C4-2B (cell line): ENCODE measurements at regions not wholly inside any gene's neighbourhood (a gene's known extent, or its start where the extent isn't known, plus 50 kb on each side); places are given as distances from the start of the nearest gene placed in this dataset.
"Not testable (repeated sequence)": the region's sequence is repeated elsewhere in the genome, so short reads cannot be mapped to it uniquely, and the experiment has no call there.

Source experiments
- H3K27ac ChIP-seq: fragments of 450-650 bp; 2 replicates; pipeline ENCODE4 v1.5.1; 2017
- ZFX ChIP-seq: fragments of 450-650 bp; IDR thresholded peaks from 2 replicates; pipeline ENCODE4 v1.6.1; 2017
- TF ChIP-seq, protein P1 (sequence below): fragments of 450-650 bp; conservative IDR thresholded peaks from 2 replicates; pipeline ENCODE4 v1.5.1; 2017; ENCODE audit warnings: mild to moderate bottlenecking

DNA sequence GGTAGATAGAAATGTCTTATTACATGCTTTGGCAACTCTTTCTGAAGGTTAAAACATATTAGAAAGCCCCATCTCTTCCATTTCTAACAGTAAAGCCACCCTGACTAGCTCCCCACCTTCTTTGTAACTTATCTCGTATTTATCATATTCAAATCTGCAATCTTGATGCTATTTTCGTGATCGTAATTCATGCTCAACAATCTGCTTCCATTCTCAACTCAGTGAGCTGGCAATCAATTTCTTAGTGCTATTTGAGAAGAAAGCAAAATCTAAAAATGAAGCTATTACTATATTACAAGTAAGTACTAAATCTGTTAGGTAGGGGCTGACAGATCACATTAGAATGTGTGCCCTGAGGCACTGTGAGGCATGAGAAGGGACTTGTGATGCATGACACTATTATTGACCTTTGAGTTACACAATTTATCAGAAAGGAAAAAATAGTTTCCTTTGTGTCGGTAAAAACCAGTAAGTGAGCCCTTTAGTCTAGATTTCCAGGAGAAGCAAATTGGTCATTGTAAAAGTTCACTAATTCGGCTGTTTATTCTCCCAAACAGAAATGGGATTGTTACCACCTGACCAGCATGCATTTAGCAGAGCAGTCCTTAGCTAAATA lies 379.7 kb upstream of the CNTN6 start:
- H3K27ac ChIP-seq: no peak overlapping the region
- TF ChIP-seq ZFX: no peak
- TF ChIP-seq, protein P1, sequence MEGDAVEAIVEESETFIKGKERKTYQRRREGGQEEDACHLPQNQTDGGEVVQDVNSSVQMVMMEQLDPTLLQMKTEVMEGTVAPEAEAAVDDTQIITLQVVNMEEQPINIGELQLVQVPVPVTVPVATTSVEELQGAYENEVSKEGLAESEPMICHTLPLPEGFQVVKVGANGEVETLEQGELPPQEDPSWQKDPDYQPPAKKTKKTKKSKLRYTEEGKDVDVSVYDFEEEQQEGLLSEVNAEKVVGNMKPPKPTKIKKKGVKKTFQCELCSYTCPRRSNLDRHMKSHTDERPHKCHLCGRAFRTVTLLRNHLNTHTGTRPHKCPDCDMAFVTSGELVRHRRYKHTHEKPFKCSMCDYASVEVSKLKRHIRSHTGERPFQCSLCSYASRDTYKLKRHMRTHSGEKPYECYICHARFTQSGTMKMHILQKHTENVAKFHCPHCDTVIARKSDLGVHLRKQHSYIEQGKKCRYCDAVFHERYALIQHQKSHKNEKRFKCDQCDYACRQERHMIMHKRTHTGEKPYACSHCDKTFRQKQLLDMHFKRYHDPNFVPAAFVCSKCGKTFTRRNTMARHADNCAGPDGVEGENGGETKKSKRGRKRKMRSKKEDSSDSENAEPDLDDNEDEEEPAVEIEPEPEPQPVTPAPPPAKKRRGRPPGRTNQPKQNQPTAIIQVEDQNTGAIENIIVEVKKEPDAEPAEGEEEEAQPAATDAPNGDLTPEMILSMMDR: no peak

DNA sequence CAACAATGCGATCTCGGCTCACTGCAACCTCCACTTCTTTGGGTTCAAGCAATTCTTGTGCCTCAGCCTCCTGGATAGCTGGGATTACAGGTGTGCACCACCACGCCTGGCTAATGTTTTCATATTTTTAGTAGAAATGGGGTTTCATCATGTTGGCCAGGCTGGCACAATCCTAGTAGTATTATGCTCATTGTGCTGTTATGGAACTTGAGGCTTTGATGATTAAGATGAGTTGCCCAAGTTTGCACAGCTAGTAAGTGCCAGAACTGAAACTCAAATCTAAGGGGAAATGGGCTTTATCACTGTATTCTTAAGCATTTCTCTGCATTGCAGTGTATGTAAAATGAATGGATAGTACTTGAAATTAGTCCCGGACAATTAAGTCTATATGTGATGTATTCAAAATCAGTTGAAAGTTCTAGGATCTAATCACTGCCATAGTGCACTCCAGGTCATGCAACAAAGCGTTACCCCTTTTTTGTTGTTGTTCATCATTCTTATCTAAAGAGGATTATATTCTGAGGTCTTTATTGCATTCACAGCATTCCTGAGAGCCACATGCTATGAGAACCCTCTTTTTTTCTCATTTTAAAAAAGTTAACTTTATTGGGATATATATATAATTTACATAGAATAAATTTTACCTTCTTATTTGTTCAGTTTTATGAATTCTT lies 378.7 kb upstream of the CNTN6 start:
- H3K27ac ChIP-seq: no peak overlapping the region
- TF ChIP-seq, protein P1: no peak
- no peak for TF ChIP-seq ZFX

DNA sequence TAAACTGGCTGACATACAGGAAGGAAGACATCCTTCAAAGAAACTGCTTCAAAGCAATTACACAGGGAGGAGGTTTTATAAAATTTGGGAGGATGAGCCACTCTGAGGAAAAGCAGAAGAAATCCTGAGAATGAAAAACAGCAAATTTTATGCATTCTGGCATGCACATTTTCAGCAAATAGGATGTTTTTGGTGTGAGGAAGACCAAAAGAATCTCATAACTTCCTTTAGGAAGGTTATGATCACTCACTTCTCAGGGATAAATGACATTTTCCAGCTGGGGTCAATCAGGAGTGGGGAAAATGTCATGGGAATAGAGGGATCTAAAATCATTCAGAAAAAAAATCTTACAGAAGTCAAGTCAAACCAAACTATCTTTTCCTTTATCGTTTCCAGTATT lies 371.7 kb upstream of the CNTN6 start:
- TF ChIP-seq, protein P1: no peak
- TF ChIP-seq ZFX: no peak

DNA sequence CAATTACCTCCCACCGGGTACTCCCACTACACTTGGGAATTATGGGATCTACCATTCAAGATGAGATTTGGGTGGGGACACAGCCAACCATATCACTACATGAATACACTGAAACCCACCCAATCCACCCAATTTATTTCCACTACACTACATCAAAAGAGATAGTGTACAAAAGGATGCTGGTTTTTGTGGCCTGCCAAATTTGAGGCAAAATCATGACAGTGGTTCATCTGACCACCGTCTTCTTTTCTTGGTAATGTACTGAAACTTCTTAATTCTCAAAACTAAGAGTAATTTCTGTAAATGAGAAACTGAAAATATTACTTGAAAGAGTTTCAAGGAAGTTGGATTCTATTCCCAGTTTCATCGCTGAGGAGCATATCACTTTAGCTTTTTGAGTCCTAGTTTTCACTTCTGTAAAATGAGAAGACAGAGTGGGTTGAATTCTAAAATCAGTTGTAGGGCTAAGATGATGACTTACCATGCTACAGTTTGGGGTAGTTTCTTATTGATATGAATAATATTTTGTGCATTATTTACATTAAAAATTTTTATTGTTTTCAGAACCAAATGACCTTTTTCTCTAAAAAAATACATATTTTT lies 360.4 kb upstream of the CNTN6 start:
- TF ChIP-seq, protein P1: no peak
- no peak for TF ChIP-seq ZFX
- no peak overlapping the region for H3K27ac ChIP-seq

More for the DNA sequence above, 371.7 kb upstream of the CNTN6 start:
- no peak overlapping the region for H3K27ac ChIP-seq

DNA sequence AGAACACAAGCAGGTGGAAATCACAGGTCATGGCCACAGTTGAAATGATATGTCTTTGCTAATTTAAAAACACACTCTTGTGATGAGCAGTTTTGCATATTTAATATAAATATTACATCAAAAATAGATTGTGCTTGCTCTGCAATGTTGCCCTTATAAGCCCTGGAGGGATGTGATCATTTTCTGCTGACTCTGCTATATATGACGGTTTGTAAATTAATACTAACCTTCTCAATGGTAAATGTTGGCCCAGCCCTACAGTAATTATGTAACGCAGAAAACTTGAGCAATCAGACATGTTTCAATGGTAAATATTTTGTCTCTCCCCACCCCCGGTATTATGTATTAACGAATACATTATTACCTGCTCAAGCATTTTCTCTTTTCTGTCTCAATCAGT lies 359.5 kb upstream of the CNTN6 start:
- TF ChIP-seq ZFX: no peak
- TF ChIP-seq, protein P1: no peak
- no peak overlapping the region for H3K27ac ChIP-seq

DNA sequence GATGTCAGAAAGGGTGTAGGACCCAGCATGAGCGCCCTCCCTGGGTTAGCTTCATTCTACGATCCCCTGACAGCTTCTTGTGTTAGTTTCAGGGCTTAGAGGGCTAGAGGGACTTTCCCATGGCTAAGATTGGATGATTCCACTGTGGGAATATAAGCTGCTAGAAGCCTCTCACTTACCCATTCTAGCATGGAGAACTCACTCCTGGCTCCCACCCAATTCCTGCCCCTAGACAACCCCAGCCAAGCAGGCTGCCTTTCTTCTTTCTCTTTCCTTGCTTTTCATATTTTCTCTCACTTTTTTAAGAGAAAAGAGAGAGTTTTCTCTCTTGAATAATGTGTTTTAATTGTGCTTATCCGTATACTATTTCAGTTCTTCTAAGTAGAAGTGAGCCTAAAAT lies 335.1 kb upstream of the CNTN6 start:
- TF ChIP-seq ZFX: no peak
- TF ChIP-seq, protein P1: no peak

DNA sequence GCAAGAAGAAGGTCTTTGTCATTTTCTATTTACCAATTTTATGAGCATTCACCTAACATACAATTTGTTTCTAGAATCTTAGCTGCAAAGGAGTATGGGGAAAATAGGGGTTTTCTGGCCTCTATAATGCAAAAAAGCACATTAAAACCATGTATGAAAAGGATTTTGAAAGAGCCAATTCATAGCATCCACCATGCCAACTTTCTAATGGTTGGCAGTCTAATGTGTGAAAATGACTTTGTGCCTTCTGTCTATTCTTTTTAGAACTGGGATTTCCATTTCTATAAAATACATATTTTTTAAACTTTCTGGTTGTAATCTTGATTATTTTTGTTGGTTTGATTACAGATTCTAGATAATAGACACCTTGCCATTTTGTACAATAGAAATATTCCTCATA lies 333.7 kb upstream of the CNTN6 start:
- no peak for TF ChIP-seq ZFX
- TF ChIP-seq, protein P1: no peak

More for the DNA sequence above, 335.1 kb upstream of the CNTN6 start:
- no peak overlapping the region for H3K27ac ChIP-seq

DNA sequence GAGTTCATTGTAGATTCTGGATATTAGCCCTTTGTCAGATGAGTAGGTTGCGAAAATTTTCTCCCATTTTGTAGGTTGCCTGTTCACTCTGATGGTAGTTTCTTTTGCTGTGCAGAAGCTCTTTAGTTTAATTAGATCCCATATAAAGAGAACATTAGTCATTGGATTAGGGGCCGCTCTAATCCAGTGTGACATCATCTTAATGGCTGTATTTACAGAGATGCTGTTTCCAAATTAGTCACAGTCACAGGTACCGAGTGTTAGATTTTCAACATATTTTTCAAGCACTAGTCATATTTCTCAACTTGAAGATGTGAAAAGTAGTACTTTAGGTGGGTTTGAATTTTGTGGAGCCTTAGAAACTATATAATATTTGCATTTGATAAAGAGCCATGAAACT lies 319.4 kb upstream of the CNTN6 start:
- not testable (repeated sequence) for H3K27ac ChIP-seq

More for the DNA sequence above, 333.7 kb upstream of the CNTN6 start:
- no peak overlapping the region for H3K27ac ChIP-seq
